ENCODE measurements at regions not wholly inside any gene's neighbourhood (a gene's known extent, or its start where the extent isn't known, plus 50 kb on each side); places are given as distances from the start of the nearest gene placed in this dataset.

DNA sequence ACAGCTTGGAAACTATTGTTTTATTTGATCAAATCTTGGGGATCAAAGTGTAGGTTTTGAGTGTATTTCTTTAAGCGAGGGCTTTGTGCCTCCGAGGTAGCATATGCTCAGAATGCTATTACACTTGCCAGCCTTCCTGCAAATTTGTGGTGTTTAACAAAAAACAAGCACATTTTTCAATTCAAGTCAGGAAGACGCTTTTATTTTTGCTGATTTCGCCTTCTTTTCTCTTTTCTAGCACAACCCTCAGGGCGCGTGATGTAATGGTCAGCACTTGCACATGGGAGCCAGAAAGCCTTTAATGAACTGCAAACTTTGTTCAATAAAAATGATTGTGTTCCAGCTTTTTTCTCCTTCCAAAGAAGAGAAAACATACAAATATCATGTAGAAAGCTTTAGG lies 466.5 kb downstream of the PRKD1 start:
- peak; percentile 8 for DNase-seq (ENCODE audit: low spot score)

DNA sequence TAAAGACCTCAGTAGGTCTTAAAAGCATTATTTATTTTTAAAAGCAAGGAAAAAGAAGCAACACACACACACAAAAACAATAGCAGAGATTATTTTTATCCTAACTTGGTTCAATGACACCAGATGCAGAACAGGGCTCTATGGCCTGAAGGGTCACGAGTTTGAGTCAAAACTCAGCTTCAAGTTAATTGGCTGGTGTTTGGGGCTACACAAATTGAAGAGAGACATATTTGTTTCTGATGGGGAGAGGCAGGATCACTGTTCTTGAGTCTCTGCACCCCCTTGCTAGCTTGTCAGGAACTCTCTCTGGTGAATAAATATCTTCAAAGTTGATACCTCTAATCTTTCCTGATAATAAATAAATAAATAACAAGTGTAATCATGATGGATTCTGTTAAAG lies 466.1 kb downstream of the PRKD1 start:
- DNase-seq (ENCODE audit: low spot score), result no peak

DNA sequence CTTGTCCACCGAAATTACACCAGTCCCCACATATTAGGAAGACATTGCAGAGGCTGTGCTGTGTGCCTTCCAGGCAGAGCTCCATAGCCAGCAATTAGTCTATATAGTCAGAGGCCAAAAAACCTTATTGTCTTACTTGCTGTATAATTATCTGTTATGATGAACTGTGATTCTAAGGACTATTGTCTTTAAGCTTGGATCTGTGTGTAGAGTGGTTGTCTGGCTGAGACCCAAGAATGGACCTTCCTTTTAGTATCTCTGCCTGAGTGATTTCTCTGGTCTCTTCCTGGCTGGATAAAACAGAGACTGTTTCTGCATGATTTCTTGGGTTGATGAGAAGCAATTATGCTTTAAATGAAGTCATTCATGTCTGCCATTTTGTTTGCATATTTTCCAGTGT lies 465.3 kb downstream of the PRKD1 start:
- DNase-seq (ENCODE audit: low spot score), result no peak

DNA sequence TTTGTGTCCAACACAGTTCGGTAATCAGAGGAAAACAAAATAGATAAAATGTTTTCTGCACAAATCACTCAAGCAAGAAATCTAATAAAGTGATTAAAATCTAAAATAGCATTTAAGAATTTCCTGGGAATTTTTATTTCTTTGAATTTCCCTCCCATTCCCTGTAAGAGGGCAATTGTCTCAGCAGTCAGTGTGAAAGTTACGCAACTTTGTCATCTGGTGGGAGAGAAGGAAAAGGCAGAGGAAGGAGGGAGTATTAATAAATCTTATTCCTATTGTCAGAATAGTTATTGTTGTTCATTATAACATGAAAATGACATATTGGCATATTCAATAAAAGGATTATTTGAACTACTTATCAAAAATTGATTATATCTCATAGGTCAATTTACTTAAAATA lies 464.9 kb downstream of the PRKD1 start:
- DNase-seq (ENCODE audit: low spot score), result no peak

DNA sequence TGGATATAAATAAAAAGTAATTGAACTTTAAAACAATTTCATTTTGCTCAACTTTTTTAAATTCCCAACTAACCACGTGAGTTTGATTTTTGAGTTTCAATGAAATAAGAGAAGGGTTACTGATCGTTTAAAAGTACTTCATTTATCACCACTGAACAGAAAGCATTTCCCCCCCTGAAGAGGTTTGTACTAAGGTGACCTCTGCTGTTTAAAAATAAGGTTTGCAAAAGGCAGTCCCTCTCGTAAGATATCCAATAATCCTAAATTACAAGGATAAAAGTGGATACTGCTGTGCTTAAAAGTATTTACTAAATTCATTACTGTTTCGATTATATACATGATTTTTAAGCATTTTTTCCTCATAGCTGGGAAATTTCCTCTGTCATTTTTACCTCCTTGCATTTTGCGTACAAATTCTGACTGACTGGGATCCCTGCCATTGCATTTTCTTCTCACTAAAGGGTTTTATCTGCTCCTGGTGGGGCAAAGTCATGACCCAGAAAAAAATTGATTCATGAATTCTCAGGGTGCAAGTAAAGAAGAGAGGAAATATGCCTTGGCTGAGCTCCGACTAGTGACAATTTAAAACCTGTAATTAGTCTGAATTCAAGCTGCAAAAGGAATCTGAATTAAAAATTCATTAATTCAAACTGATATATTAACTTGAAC lies 463.8 kb downstream of the PRKD1 start:
- no peak for DNase-seq (ENCODE audit: low spot score)

DNA sequence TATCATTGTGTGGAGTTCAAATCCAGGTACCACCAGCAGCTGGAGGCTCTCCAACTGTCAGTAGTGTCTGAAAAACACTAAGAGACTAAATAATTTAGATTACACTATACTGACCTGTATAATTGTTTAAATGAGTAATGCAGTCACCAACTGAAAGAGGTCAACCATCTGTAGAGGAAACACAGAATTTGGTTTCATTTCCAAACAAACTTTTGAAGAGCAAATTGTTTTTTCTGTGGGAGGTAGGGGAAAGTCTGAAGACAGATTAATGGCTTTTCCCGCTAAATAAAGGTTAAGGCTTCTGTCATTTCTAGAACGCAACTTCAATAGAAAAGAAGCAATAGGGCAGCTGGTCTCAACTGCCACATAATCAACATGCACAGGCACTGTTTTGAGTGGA lies 462.6 kb downstream of the PRKD1 start:
- no peak for DNase-seq (ENCODE audit: low spot score)

DNA sequence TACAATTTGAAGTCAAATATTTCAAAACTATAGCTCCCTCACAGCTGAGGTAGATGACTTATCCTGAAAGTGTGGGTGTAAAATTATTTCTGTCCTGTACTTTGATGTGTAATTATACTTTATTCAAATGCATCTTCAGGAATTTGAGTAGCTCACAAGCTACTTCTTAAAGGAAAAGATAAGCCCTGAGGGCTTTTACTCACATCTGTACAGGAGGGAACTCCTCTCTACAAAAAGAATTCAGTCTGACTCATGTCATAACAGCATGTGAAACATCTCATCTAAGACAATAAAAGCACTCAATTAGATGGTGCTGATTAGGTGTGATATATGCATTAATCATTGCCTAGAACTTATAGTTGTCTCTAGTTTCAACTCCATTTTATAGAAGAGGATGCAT lies 452.0 kb downstream of the PRKD1 start:
- DNase-seq (ENCODE audit: low spot score), result no peak

DNA sequence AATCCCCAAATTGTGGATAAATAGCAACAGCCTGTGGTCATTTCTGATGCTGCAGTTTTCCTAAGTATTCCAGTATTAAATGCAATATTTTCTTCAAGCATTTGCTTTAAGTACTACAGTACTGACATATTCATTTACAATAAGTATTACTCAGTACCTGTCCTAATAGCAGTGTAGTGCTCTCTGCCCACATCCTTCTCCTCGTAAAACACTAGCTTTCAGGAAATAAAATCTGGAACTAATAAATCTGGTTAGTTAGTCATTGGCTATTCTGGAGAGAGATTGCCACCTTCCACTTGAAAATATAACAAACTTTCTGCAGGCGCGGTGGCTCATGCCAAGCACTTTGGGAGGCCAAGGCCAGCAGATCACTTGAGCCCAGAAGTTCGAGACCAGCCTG lies 441.5 kb downstream of the PRKD1 start:
- no peak for DNase-seq (ENCODE audit: low spot score)

DNA sequence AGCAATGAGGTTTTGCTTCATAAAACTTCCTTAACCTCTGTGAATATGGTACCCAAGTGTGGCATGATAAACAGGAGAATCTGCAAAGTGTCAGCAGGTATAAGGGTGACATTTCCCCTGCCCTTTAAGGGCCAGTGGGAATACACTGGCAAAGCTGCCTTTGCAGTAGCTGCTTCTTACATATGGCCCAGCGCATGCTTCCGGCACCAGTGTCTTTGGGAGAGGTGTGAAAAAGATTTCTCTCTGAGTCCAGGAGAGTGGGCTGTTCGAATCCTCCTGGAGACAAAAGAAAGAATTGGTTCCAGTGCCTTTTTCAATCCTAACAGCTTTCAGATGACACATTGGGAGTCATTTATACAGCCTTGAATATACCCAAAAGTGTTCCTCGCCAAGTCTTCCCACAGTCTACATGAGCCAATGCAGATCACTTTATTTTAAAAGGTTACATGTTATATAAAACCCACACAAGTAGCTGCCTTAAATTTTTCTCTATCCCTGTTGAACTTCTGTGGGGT lies 437.7 kb downstream of the PRKD1 start:
- DNase-seq (ENCODE audit: low spot score), result no peak

DNA sequence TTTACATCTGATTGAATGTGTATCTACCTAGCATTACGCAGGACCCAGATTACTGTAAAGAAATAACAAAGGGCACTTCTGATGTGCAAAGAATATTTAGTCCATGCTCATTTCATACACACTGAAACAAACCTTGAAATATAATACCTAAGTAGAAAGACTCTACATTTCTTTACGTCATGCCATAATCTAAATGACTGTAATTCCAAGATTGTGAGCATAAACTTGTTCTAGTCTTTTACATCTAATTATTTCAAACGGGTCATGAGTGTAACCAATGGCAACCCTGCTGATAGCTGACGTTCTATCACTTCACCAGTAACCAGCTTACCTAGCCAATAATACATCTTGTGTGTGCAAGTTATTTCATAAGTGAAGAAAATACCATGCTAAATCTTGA lies 433.8 kb downstream of the PRKD1 start:
- no peak for DNase-seq (ENCODE audit: low spot score)

DNA sequence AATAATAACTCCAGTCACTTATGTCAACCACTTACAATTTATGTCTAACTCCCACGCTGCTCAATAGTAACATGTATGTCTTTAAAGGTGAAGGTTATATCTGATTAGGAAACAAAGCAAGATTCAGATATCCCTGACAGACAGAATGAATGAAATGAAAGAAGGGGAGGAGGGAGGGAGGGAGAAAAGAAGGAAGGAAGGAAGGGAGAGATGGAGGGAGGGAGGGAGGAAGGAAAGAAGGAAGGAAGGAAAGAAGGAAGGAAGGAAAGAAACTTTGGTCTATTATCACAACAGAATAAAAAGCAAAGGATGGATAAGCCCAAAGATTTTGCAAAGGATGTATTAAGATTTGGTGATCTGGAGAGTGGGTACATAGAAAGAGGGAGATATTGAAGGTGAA lies 433.3 kb downstream of the PRKD1 start:
- DNase-seq (ENCODE audit: low spot score), result no peak

DNA sequence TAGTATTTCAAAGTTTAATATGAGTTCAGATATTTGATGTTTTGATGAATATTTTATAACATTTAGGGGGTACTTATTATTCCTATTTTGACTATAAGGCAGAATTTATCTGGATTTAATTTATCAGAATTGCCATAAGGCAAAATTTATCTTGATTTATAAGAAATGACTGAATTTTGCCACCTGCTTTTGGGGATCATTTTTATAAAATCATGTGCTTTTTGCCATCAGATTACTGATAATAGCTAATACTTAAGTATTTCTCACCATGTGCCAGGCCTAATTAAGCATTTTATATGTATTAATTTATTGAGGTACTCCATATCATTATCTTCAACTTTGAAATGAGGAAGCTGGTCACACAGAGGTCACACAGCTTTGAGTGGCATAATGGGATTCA lies 423.7 kb downstream of the PRKD1 start:
- DNase-seq (ENCODE audit: low spot score), result no peak

DNA sequence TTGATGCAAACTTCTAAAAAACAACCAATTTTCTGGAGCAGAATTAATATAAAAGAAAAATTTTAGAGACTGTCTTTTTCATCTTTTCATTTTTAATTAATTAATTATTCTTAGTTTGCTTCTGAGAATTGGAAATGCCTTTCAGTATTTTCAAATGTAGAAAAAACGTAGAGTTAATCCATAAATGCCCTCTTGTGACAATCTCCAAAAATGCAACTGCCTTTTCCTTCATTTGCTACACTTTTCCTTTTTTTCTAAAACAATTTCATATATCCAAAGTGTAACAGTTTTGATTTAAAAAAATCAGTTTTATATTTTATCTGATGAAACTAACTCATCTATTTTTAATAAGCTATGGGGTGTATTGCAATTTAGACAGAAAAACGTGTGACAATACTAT lies 409.3 kb downstream of the PRKD1 start:
- DNase-seq (ENCODE audit: low spot score), result peak; percentile 17

DNA sequence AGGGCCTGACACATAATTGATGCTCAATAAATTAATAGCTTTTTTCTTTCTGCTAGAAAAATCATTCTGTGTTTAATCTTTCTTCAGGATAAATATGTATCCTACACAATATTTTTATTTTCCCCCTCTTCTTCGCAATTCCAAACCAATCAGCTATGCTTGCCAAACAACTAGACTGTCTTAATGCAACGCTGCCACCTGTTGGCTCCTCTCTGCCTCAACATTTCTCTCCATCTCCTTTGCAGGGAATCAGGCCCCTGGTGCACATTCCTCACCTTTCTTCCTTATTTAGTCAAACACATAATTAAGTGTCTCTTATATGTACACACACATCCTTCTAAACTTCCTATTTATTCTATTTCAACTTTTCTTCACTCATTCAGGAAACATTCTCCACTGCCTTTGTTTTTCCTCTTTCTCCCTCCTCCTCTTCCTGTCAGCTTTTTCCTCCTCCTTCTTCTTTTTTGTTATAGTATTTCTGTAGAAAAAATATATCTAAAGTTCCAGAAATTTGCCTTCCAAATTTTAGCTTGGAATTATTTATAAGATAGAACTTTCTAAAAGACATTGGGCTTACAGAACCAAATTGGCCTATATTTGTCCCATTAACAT lies 406.0 kb downstream of the PRKD1 start:
- no peak for DNase-seq (ENCODE audit: low spot score)
